ENCODE measurements at regions not wholly inside any gene's neighbourhood (a gene's known extent, or its start where the extent isn't known, plus 50 kb on each side); places are given as distances from the start of the nearest gene placed in this dataset.

DNA sequence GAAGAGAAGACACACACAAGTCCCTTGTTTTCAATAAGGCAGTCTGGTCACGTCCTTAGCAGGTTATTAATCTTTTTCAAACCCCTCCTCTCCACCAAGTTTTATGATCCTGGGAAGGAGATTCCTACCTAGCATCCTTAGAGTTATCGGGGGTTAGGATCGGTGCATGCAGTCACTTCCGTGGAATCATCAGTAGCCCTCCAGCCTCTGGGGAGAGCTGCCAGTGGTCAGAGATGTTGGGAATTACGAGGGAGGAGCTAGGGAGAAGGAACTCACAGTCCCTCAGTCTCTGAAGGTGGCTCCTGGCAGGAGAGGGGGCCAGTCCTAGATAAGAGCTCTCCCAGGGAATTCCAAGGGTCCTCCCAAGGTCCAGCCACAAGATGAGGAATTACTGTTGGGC is 57.7 kb upstream of the ATP5PO start:
- Histone ChIP-seq H3K27ac (ENCODE audit: insufficient read depth, low read depth, low read length) (no peak overlapping the region), H3K36me3 (ENCODE audit: control insufficient read depth in 2 of 2, extremely low read depth in 1 of 2, insufficient read depth in 2 of 2, low read length in 2 of 2) (no peaks in the 10 kb centered on the region), H3K27me3 (ENCODE audit: control insufficient read depth in 2 of 2, insufficient read depth in 2 of 2, low read length in 2 of 2) (peaks cover 0 to 6% of the 10 kb centered on the region in 2 experiments), H3K9ac (replicated peaks; ENCODE audit: extremely low read depth, insufficient read depth, low read length) (no peak overlapping the region), H3K4me2 (ENCODE audit: insufficient read depth, low read length) (no peak overlapping the region), H3K4me1 (ENCODE audit: control insufficient read depth, extremely low read depth, insufficient read depth, low read length) (peaks cover 33% of the 10 kb centered on the region), H3K79me2 (ENCODE audit: control insufficient read depth, insufficient read depth, low read length) (no peaks in the 10 kb centered on the region), H2AFZ (ENCODE audit: low read depth, low read length) (no peak overlapping the region), H3K4me3 (replicated peaks in 1 of 3; ENCODE audit: insufficient read depth in 1 of 3, low read depth in 1 of 3, low read length in 3 of 3) (no peak overlapping the region), H4K20me1 (replicated peaks; ENCODE audit: control insufficient read depth, extremely low read depth, insufficient read depth, low read length) (no peaks in the 10 kb centered on the region), H3K9me1 (replicated peaks; ENCODE audit: control insufficient read depth, extremely low read depth, insufficient read depth, low read length) (no peaks in the 10 kb centered on the region), H3K9me3 (replicated peaks; ENCODE audit: control insufficient read depth, insufficient read depth, low read length) (no peaks in the 10 kb centered on the region)
- BruUV-seq (replicated peaks) = no TSS peak
- intact Hi-C loops (cut with micrococcal nuclease) (no loop called here), dilution Hi-C loops (cut with MboI; ENCODE audit: extremely low pct_ligation_motif_present, low sequenced_read_pairs) (no loop called here)
- POLR2A ChIA-PET = no interaction called here
- DNase-seq (ENCODE audit: low read depth, low spot score) (no peak), FAIRE-seq (no peak)
- CTCF ChIA-PET = interaction anchor here (0.9 to 2.7 kb wide), 2 partner anchors 49 to 62 kb away, joined by 3 to 9 read pairs; no protein-coding TSS in a partner anchor
- no peak for TF ChIP-seq MYC (IDR thresholded peaks at IDR 0.05; ENCODE audit: low read depth, low read length)
- no peak for TF ChIP-seq FOS (IDR thresholded peaks at IDR 0.05; ENCODE audit: borderline replicate concordance, insufficient read depth, low read length)
- TF ChIP-seq, protein P1, sequence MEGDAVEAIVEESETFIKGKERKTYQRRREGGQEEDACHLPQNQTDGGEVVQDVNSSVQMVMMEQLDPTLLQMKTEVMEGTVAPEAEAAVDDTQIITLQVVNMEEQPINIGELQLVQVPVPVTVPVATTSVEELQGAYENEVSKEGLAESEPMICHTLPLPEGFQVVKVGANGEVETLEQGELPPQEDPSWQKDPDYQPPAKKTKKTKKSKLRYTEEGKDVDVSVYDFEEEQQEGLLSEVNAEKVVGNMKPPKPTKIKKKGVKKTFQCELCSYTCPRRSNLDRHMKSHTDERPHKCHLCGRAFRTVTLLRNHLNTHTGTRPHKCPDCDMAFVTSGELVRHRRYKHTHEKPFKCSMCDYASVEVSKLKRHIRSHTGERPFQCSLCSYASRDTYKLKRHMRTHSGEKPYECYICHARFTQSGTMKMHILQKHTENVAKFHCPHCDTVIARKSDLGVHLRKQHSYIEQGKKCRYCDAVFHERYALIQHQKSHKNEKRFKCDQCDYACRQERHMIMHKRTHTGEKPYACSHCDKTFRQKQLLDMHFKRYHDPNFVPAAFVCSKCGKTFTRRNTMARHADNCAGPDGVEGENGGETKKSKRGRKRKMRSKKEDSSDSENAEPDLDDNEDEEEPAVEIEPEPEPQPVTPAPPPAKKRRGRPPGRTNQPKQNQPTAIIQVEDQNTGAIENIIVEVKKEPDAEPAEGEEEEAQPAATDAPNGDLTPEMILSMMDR (IDR thresholded peaks at IDR 0.05; ENCODE audit: extremely low read depth in 1 of 2, insufficient read depth in 1 of 2, low read depth in 1 of 2, low read length in 2 of 2) = no peak
- no peak for TF ChIP-seq GATA2 (IDR thresholded peaks at IDR 0.05; ENCODE audit: insufficient read depth, insufficient read length, low read depth, low read length)
- no peak for TF ChIP-seq EZH2 (IDR thresholded peaks at IDR 0.05; ENCODE audit: borderline replicate concordance, low read depth, low read length, severe bottlenecking)
- TF ChIP-seq POLR2A (IDR thresholded peaks at IDR 0.05; ENCODE audit: low read depth, low read length) = no peak
- TF ChIP-seq, protein P2, sequence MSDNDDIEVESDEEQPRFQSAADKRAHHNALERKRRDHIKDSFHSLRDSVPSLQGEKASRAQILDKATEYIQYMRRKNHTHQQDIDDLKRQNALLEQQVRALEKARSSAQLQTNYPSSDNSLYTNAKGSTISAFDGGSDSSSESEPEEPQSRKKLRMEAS (IDR thresholded peaks at IDR 0.05; ENCODE audit: insufficient read depth, insufficient read length) = no peak
- TF ChIP-seq POLR2AphosphoS5 (IDR thresholded peaks at IDR 0.05; ENCODE audit: insufficient read depth, low read depth, low read length) = no peak
- no peak for TF ChIP-seq JUN (IDR thresholded peaks at IDR 0.05; ENCODE audit: borderline replicate concordance, insufficient read depth, insufficient read length, low read depth)
